Stimulated activated CD4-positive, alpha-beta T cell treated with anti-CD3 and anti-CD28 coated beads, Interleukin-2, amount 100 ng/mL, for 48 hours (primary cell): ENCODE measurements at regions not wholly inside any gene's neighbourhood (a gene's known extent, or its start where the extent isn't known, plus 50 kb on each side); places are given as distances from the start of the nearest gene placed in this dataset.

Experiments used
- DNase-seq, 2 donors: peaks; one replicate each; pipeline ENCODE4 v3.0.0-alpha.2; 2020

DNA sequence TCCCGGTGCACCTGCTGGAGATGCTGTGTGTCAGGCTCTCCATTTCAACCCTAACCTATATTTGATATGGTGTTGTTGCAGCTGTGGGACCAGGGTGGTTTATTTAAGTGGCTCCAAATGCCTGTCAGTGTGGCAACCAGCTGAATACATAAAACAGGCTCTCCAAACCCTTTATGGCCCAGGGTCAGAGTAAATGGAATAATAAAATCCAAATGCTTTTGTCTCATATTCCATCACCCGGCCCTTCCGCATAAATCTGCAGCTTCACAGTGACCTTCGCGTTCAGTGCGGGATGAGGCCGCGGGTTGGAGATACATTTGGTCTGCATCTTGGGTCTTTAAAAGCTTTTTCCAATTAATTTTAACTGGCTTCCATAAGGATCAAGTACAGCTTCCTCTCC lies 382.1 kb upstream of the NR2F2 start:
- DNase-seq, result no peak

DNA sequence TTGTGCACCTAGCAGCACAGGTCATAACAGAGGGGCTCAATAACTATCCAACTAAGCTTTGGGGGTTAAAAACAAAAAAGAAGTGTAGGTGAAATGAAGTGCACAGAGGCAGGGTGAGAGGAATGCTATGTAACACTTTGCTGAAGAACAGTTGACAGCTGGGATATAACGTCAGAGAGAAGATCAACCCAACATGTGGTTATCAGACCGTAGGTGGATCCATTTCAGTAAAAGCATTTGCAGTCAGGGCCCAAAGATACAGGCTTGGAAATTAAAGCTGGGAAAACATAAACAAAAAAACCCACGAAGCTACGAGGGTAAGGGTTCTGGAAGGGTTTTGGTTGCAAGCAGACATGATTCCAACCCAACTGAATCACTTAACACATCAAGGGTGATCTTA lies 377.5 kb upstream of the NR2F2 start:
- no peak for DNase-seq

GRCh38 chr15:95957861-95958260 lies 372.6 kb upstream of the NR2F2 start:
- no peak for DNase-seq

DNA sequence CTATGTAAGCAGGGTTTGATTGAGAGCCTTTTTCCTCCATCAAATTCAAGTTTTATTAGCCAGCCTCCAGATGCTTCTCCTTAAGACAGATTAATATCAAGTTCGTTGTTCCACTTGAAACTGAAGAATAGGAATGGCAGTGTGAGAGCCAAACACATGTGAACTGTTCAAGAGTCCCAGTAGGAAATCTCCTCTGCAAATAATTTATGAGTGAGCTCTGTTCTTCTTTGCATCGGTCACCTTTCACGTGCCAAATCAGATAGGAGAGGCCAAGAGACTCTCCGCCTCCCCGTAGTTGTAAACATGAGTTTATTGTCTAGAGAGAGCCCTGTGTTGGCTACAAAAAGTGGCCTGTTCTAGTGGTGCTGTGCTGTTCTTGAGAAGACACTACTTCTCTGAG lies 372.1 kb upstream of the NR2F2 start:
- no peak for DNase-seq

DNA sequence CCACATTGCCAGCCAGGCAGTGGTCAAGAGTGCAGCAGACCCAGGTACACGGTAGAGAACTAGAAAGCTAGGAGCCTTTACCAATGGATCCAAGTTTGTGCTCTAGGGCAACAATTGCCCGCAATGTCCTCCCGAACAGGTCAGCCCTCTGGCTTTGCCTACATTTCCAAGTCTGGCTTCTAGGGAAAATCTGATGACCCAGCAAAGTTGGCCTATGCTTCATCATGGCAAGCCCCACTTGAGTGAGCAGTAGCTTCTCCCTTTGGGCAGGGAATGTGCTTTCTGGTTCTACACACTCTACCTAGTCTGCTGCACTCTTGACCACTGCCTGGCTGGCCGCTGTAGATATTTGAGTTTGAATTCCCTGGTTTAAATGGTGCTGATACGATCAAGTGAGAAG lies 361.6 kb upstream of the NR2F2 start:
- DNase-seq, result no peak

GRCh38 chr15:95970326-95970725 lies 360.2 kb upstream of the NR2F2 start:
- no peak for DNase-seq

DNA sequence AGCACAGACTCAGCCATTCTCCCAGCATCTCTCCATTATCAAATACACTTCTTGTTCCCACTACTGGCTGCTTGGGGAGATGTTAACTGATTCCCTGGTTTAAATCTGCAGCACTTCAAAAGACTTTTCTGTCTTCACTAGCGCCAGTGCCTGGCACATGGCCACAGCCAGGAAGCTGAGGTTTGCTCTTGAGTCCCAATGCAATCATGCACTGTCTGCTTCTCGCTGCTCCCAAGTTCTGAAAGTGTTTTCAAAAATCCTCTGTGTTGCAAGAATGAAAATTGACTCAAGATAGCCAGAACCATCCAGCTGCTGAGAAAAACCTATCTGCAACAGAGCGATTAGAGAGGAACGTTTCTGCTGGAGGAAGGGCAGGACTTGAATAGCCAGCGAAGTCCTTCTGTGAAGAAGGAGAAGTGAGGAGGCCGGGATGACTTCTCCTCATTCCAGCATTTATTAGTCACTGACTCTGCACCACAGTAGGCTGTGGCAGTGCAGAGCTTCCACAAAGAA lies 358.4 kb upstream of the NR2F2 start:
- DNase-seq, result no peak

GRCh38 chr15:95972812-95973211 lies 357.7 kb upstream of the NR2F2 start:
- DNase-seq, result no peak

GRCh38 chr15:95973566-95974256 lies 356.8 kb upstream of the NR2F2 start:
- DNase-seq, result no peak

- no peak for DNase-seq
Measured at GRCh38 chr15:95975212-95975611, 355.3 kb upstream of the NR2F2 start.

- DNase-seq, result no peak
Measured at GRCh38 chr15:95979286-95979685, 351.2 kb upstream of the NR2F2 start.

DNA sequence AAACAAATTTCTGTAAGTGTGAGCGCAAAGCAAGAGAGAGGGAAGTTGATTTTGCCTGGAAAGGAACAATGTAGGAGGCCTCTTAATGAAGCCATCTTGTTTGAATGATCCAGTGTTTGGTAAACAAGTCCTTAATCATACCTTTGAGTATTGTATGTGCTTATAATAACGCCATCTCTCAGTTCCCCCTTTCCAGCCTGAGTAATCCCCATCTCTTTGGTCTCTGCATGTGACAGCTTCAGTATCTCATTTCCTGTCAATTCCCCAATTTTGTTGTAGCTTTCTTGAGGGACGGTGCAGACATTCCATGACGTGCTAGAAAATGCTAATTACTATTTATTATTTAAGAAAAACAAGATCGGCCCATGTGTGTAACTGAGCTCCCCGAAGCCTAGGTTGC lies 349.3 kb upstream of the NR2F2 start:
- DNase-seq, result no peak

GRCh38 chr15:95987299-95987698 lies 343.2 kb upstream of the NR2F2 start:
- DNase-seq, result no peak

DNA sequence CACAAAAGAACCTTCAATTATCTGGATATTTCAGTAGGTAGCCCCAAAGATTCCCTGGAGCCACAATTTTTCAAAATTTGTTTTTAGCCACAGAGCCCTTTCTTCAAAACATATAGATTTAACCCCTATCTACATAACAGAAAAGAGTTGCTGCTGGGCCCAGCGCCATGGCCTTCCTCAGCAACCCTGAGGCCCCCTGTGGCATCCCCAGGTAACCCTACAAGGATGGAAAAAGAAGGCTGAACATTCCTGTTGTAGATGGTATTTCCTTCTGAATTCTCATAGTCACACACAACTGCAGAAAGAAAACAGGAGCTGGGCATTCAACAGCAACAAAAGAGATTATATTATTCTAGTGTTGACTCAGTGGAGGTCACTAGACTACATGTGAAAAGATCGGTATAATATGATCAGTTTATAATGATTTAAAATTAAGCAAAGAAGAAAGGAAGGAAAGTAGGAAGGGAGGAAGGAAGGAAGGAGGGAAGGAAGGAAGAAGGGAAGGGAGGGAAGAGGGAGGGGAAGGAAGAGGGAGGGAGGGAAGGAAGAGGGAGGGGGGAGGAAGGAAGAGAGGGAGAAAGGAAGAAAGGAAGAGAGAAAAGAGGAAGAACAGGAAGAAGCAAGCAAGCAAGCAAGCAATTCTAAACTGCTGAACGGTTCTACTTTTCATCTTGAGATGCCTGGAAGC lies 342.5 kb upstream of the NR2F2 start:
- DNase-seq, result no peak

GRCh38 chr15:95988574-95988887 lies 342.0 kb upstream of the NR2F2 start:
- DNase-seq, result no peak

DNA sequence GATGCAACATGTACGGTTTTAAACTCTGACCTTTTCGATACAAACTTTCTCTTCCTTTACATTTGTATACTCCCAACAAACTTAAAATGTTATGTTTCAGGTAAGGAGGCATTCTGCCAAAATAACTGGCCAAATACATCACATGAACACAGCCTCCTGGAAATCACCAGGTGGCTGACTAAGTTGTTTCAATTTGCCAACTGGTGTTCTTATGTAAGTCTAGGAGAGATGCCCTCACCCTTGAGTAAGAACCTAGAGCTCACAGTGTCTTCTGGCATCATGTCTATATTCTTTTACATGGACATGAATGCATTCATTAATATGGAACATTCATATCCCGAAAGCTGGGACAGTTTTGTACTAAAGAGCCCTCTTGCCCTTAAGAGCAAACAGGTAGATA lies 341.1 kb upstream of the NR2F2 start:
- DNase-seq, result no peak

GRCh38 chr15:95990833-95991232 lies 339.7 kb upstream of the NR2F2 start:
- DNase-seq, result no peak

GRCh38 chr15:95994418-95994817 lies 336.1 kb upstream of the NR2F2 start:
- no peak for DNase-seq

GRCh38 chr15:95995375-95996168 lies 334.9 kb upstream of the NR2F2 start:
- DNase-seq, result no peak

- DNase-seq, result no peak
Measured at GRCh38 chr15:95996494-95996893, 334.0 kb upstream of the NR2F2 start.

GRCh38 chr15:95998935-95999334 lies 331.6 kb upstream of the NR2F2 start:
- no peak for DNase-seq

- no peak for DNase-seq
Measured at GRCh38 chr15:96002890-96003859, 327.3 kb upstream of the NR2F2 start.

- DNase-seq, result no peak
Measured at GRCh38 chr15:96005906-96006305, 324.6 kb upstream of the NR2F2 start.
